A673 (cell line): ENCODE measurements at regions not wholly inside any gene's neighbourhood (a gene's known extent, or its start where the extent isn't known, plus 50 kb on each side); places are given as distances from the start of the nearest gene placed in this dataset.

Experiments
- BruUV-seq: library from RNA; stranded (reverse); fragments of 400-500 nt; replicated peaks from 2 replicates; lab custom pipeline; 2021; lab: Mats Ljungman, UMichigan
- CTCF ChIA-PET: fragments of 300-600 bp; sonication (Branson Sonifier 250); formaldehyde crosslinking; loops from one replicate; lab custom pipeline; 2022; ENCODE audit warnings: antibody characterized with exemption; lab: Charles Lee
- POLR2A ChIA-PET: fragments of 300-600 bp; sonication (Branson Sonifier 250); formaldehyde crosslinking; loops from one replicate; lab custom pipeline; 2022; ENCODE audit warnings: antibody characterized with exemption; ENCODE audit not compliant: low non-redundant PET; lab: Charles Lee
- DNase-seq: peaks from one replicate; pipeline ENCODE4 v3.0.0-alpha.2; 2015; ENCODE audit warnings: low spot score
- H3K27ac ChIP-seq: fragments of 200-600 bp; sonication (generic); 2 replicates; pipeline ENCODE4 v1.5.1; 2016; ENCODE audit warnings: mixed run types, low read depth, mild to moderate bottlenecking, mixed read lengths, antibody characterized with exemption, low read length; ENCODE audit not compliant: poor library complexity, severe bottlenecking
- H3K27me3 ChIP-seq: fragments of 200-600 bp; sonication (generic); replicated peaks from 2 replicates; pipeline ENCODE4 v1.6.1; 2017; ENCODE audit warnings: mixed run types, low read depth, mild to moderate bottlenecking, mixed read lengths, antibody characterized with exemption, low read length; ENCODE audit not compliant: insufficient read depth, poor library complexity
- H3K36me3 ChIP-seq: fragments of 200-600 bp; sonication (generic); 2 replicates; pipeline ENCODE4 v1.6.1; 2016; ENCODE audit warnings: mixed run types, mild to moderate bottlenecking, mixed read lengths, antibody characterized with exemption, low read length; ENCODE audit not compliant: insufficient read depth, poor library complexity, severe bottlenecking
- H3K4me1 ChIP-seq: fragments of 200-600 bp; sonication (generic); 2 replicates; pipeline ENCODE4 v1.6.1; 2017; ENCODE audit warnings: mixed run types, mild to moderate bottlenecking, mixed read lengths, antibody characterized with exemption, low read length; ENCODE audit not compliant: insufficient read depth, poor library complexity, severe bottlenecking
- H3K4me3 ChIP-seq: fragments of 200-600 bp; sonication (generic); 2 replicates; pipeline ENCODE4 v1.5.1; 2016; ENCODE audit warnings: low read depth, mixed run types, mild to moderate bottlenecking, mixed read lengths, low read length; ENCODE audit not compliant: poor library complexity, severe bottlenecking
- H3K9me3 ChIP-seq: fragments of 200-600 bp; sonication (generic); 2 replicates; pipeline ENCODE4 v1.6.1; 2016; ENCODE audit warnings: mixed run types, low read depth, mild to moderate bottlenecking, mixed read lengths, antibody characterized with exemption, low read length; ENCODE audit not compliant: poor library complexity, severe bottlenecking
- CTCF ChIP-seq: fragments of 300-800, 200-600 bp; sonication (generic); conservative IDR thresholded peaks from 2 replicates; pipeline ENCODE4 v1.5.1; 2017; ENCODE audit warnings: low read depth, mild to moderate bottlenecking, antibody characterized with exemption, low read length, moderate library complexity, mixed read lengths
- EZH2 ChIP-seq: fragments of 200-600 bp; sonication (generic); IDR thresholded peaks from 2 replicates; pipeline ENCODE4 v1.6.1; 2017; ENCODE audit warnings: borderline replicate concordance, low read depth, mild to moderate bottlenecking, mixed read lengths, antibody characterized with exemption, low read length; ENCODE audit not compliant: poor library complexity, severe bottlenecking
- intact Hi-C: fragments of 100-400 bp; cut with micrococcal nuclease; formaldehyde crosslinking; loops from one replicate; pipeline ENCODE4 v1.10.0; 2022; ENCODE audit not compliant: unreplicated experiment

DNA sequence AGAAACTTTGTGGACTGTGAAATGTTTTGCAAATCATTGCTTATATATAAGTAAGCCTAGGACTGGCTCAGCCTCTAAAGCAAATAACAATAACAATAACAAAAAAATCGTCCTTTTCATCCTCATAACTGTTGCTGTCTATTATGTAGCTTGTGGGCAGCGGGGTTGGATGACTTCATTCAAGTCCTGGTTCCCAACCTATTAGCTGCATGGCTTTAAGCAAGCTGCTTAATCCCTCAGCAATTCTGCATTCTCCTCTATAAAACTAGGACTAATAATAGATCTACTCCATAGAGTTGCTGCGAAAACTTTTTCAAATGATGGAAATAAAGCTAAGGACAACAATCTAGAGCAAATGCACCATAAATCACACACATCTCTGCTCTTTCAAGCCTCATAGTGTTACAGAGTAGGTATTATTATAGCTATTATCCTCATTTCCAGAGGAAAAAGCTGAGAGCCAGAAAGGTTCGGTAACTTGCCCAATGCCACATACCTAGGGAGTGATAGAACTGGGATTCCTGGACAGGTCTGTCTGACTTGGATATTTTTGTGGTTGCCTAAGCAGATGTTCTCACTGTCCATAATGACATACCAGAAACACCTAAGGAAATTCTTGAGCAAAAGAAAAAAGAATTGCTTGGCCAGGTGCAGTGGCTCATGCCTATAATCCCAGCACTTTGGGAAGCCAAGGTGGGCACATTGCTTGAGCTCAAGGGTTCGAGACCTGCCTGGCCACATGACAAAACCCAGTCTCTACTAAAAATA is 98.8 kb upstream of the ADRA1B start:
- no TSS peak for BruUV-seq
- POLR2A ChIA-PET = interaction anchor here (0.6 kb wide), 1 partner anchor 53 kb away, joined by 3 read pairs; no protein-coding TSS in a partner anchor
- no peak for DNase-seq
- no peak overlapping the region for H3K4me3 ChIP-seq
- no peaks in the 10 kb centered on the region for H3K4me1 ChIP-seq
- TF ChIP-seq CTCF = no peak
- TF ChIP-seq EZH2 = no peak
- CTCF ChIA-PET = no interaction called here
- H3K27ac ChIP-seq = no peak overlapping the region
- intact Hi-C loops = no loop called here
- H3K9me3 ChIP-seq = no peaks in the 10 kb centered on the region
- H3K36me3 ChIP-seq = no peaks in the 10 kb centered on the region
- peaks cover 2% of the 10 kb centered on the region for H3K27me3 ChIP-seq

DNA sequence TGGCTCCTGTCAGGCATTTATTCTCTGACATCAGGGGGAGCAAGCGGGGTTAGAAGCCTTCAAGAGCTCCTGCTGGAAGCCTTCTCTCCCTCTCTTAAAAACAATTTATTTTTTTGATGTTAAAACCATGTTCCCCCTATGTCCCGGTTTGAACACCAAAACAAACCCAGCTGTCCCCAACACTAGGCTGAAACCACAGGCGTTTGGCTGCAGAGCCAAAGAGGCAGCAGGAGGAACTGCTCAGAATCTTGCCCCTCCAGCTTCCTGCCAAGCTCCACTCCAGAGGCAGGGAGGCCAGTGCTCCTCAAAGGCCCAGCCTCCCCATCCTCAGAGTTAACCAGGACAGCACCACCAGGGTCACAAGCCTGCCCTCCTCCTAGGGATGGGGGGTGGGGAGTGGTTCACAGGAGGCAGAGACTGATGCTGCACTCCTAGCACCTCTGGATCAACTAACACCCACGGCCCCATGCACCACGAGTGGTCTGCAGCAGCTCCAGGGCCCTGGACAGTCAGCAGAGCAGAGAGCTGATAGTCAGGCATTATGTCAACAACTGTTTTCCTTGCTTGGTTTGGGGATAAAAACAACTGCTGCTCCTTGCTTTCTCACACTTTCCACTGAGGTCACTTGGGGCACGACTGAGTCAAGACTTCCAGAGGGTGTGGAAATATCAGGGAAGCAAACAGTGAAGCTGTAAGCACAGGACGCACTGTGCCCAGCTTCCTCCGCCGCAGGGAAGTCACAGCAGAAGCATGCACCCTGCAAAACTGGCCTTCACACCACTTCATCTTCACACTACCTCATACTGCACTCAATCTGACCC is 96.5 kb upstream of the ADRA1B start:
- no peak for DNase-seq
- Histone ChIP-seq H3K27ac (no peak overlapping the region), H3K9me3 (no peaks in the 10 kb centered on the region), H3K4me1 (no peaks in the 10 kb centered on the region), H3K27me3 (peaks cover 7% of the 10 kb centered on the region), H3K36me3 (no peaks in the 10 kb centered on the region), H3K4me3 (no peak overlapping the region)
- intact Hi-C loops = no loop called here
- CTCF ChIA-PET = no interaction called here
- TF ChIP-seq EZH2 = no peak
- TF ChIP-seq CTCF = no peak
- POLR2A ChIA-PET = no interaction called here
- no TSS peak for BruUV-seq

GRCh38 chr5:159820692-159821091 is 95.6 kb upstream of the ADRA1B start:
- H3K4me1 ChIP-seq = no peaks in the 10 kb centered on the region
- H3K36me3 ChIP-seq = no peaks in the 10 kb centered on the region
- H3K27me3 ChIP-seq = peaks cover 7% of the 10 kb centered on the region
- CTCF ChIA-PET = no interaction called here
- DNase-seq = no peak
- no TSS peak for BruUV-seq
- POLR2A ChIA-PET = interaction anchor here (0.6 kb wide), 1 partner anchor 237 kb away, joined by 10 read pairs; no protein-coding TSS in a partner anchor
- no peak overlapping the region for H3K27ac ChIP-seq
- intact Hi-C loops = no loop called here
- no peak for TF ChIP-seq CTCF
- no peak for TF ChIP-seq EZH2
- no peak overlapping the region for H3K4me3 ChIP-seq
- no peaks in the 10 kb centered on the region for H3K9me3 ChIP-seq
